ENCODE measurements at regions not wholly inside any gene's neighbourhood (a gene's known extent, or its start where the extent isn't known, plus 50 kb on each side); places are given as distances from the start of the nearest gene placed in this dataset.

- no peak for FAIRE-seq
- DNase-seq (ENCODE audit: insufficient read length, low spot score): no peak
- no peak for TF ChIP-seq CTCF (IDR thresholded peaks at IDR 0.05; ENCODE audit: insufficient read depth, missing control alignments)
Observed at GRCh38 chr12:28828318-28828717, 320.8 kb upstream of the FAR2 start.

- TF ChIP-seq CTCF (IDR thresholded peaks at IDR 0.05; ENCODE audit: insufficient read depth, missing control alignments): no peak
- no peak for FAIRE-seq
- DNase-seq (ENCODE audit: insufficient read length, low spot score): no peak
Observed at GRCh38 chr12:28830491-28830890, 318.6 kb upstream of the FAR2 start.

- no peak for TF ChIP-seq CTCF (IDR thresholded peaks at IDR 0.05; ENCODE audit: insufficient read depth, missing control alignments)
- FAIRE-seq (no peak), DNase-seq (ENCODE audit: insufficient read length, low spot score) (no peak)
Observed at GRCh38 chr12:28844718-28845117, 304.4 kb upstream of the FAR2 start.

- TF ChIP-seq CTCF (IDR thresholded peaks at IDR 0.05; ENCODE audit: insufficient read depth, missing control alignments): no peak
- no peak for FAIRE-seq
Observed at GRCh38 chr12:28851781-28852180, 297.3 kb upstream of the FAR2 start.

GRCh38 chr12:28855761-28856310, 293.2 kb upstream of the FAR2 start:
- no peak for TF ChIP-seq CTCF (IDR thresholded peaks at IDR 0.05; ENCODE audit: insufficient read depth, missing control alignments)
- FAIRE-seq (no peak), DNase-seq (ENCODE audit: insufficient read length, low spot score) (no peak)

More at GRCh38 chr12:28851781-28852180, 297.3 kb upstream of the FAR2 start:
- DNase-seq (ENCODE audit: insufficient read length, low spot score): no peak

GRCh38 chr12:28857369-28857768, 291.7 kb upstream of the FAR2 start:
- FAIRE-seq (no peak), DNase-seq (ENCODE audit: insufficient read length, low spot score) (no peak)
- TF ChIP-seq CTCF (IDR thresholded peaks at IDR 0.05; ENCODE audit: insufficient read depth, missing control alignments): no peak

GRCh38 chr12:28859551-28859950, 289.5 kb upstream of the FAR2 start:
- DNase-seq (ENCODE audit: insufficient read length, low spot score) (no peak), FAIRE-seq (no peak)
- TF ChIP-seq CTCF (IDR thresholded peaks at IDR 0.05; ENCODE audit: insufficient read depth, missing control alignments): no peak
